CD4-positive, alpha-beta T cell treated with Interferon gamma for 1 hour (primary cell): ENCODE measurements at regions not wholly inside any gene's neighbourhood (a gene's known extent, or its start where the extent isn't known, plus 50 kb on each side); places are given as distances from the start of the nearest gene placed in this dataset.

ENCODE experiments used
- DNase-seq: peaks from one replicate; pipeline ENCODE4 v3.0.0-alpha.2; 2020

DNA sequence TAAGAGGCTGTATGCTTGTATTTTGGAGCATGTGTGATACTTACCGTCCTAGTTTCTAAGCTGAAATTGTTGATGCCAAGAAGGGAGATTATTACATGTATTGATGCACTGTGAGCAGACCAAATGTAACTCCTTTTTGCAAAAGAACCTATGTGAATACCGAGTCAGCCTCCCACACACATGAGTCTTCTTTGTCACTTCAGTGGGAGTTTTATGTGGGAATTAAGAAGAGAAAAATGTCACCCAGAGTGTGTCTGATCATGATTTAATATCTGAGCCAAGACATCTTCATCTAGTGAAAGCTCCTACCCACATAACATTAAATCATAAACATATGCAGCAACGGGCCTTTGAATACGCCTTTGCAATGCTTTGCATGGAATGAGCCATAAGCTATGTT is 380.3 kb upstream of the ACTBL2 start:
- no peak for DNase-seq

GRCh38 chr5:57862471-57862911 is 379.9 kb upstream of the ACTBL2 start:
- no peak for DNase-seq

DNA sequence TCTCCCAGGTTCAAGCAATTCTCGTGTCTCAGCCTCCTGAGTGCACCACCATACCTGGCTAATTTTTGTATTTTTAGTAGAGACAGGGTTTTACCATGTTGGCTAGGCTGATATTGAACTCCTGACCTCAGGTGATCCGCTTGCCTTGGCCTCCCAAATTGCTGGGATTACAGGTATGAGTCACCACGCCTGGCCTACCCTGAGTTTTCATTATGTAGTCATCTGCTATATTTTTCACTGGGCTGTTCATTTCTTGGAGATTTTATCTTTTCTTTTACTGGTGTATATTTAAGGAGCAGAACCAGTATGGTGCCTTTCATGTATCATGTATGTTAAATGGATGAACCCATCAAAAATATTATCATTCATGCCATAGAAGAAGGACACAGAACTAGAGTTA is 377.0 kb upstream of the ACTBL2 start:
- DNase-seq = no peak

- DNase-seq = no peak
These were observed 376.3 kb upstream of the ACTBL2 start for GRCh38 chr5:57858905-57859304.

DNA sequence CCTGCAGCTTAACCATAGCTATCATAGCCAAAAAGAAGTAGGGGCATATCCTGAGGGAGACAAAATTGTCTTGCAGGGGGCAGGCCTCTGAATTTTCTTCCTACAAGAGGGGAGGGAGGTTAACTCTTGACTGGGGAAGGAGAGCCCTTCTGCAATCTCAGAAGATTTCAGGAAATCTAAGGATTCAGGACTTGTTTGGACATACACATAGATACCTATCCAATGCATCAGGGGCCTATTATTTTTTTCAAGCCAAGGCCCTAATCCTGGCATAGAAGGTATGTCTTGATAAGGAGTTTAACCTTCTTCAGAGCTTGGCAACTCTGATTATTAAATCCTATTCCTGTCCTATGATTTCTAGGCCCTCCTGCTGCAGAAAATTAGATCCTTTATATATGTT is 375.1 kb upstream of the ACTBL2 start:
- no peak for DNase-seq

- DNase-seq = no peak
These were observed 373.2 kb upstream of the ACTBL2 start for GRCh38 chr5:57855831-57856230.

- DNase-seq = no peak
These were observed 371.5 kb upstream of the ACTBL2 start for GRCh38 chr5:57853929-57854697.

DNA sequence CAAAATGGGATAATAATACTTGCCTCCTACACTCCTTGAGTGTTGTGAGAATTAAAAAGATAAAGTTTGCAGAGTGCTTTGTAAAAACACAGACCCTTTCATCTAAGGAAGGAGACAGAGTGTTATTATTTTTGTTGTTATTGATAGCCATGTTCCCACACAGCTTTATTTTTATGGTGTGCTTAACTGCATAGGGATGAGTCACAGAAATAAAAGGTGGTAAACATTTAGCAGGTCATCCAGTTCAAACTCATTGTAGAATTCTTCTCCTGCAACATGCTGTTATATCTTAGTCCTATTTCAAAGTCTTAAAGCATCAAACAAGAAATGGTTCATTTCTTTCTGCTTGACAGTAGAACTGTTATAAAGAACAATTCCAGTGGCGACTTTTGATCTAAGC is 367.5 kb upstream of the ACTBL2 start:
- DNase-seq = no peak

DNA sequence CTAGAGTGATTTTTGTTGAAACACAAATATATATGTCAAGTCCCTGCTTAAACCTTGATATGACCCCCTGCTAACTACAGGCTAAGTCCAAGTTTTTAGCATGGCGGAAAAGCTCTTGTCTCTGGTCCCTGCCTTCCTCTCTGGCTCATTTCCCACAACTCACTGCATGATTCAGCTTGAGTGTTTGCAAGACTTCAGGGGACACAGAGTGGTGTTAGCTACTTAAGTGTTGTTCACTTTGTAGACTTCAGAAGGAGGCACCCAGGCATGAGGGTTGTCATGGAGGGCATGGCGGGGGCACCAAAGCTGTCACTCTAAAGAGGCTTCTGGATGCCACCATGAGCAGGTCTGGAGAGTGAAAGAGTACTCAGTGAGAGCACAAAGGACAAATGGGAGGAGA is 362.4 kb upstream of the ACTBL2 start:
- DNase-seq = no peak

- no peak for DNase-seq
These were observed 361.8 kb upstream of the ACTBL2 start for GRCh38 chr5:57844410-57844809.

- DNase-seq = no peak
These were observed 360.4 kb upstream of the ACTBL2 start for GRCh38 chr5:57843059-57843367.

DNA sequence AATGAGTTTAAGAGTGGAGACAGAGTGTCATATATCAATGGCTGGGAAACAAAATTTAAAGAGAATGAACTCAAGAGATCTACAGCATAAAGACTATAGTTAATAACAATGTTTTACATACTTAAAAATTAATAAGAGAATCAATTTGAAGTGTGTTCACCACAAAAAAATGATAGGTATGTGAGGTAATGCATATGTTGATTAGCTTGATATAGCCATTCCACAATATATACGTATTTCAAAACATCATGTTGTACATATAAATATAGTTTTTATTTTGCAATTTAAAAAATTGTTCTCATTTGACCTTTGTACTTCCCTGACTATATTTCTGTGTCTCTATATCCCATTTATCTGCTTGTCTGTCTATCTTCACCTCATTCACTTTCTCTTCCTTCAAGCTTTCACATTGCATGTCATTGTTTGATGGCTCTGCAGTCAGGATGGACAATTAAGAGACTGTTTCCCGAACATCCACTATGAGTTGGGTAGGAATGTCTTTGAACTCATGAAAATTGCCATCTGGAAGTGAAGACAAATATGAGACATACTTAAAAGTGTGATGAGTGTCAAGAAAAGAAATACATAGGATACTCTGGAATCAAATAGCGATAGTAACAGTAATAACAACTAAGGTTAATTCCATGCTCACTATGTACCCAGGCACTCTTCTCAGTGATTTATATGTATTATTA is 359.9 kb upstream of the ACTBL2 start:
- no peak for DNase-seq

DNA sequence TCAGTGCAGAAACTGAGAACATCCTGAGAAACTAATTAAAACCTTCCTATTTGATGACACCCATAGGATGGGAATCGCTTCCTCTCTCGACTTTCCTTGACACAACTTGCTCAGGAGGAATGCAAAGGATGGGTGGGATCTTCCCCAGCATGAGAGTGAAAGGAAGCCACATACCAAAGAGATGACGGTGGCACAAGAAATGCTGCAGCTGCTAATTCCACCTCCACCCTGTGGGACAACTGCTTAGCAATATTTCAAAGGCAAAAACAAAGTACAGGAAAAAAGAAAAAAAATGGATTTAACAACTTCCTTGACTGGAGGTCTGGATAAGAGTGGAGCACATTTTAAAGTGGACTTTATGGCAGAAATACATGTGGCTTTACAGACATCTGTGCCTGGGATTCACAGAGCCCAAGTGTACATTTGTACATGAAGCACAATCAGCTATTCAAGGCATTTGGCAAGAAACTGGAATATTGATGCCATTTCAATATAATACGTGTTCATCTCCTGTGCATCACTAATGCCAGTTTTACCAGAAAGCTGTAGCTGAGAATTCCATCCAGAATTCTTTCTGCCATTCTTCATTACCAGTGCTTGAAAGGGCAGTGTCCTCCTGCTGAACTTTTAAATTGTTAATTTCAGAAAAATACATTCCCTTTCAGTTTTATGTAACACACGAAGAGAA is 359.2 kb upstream of the ACTBL2 start:
- no peak for DNase-seq

DNA sequence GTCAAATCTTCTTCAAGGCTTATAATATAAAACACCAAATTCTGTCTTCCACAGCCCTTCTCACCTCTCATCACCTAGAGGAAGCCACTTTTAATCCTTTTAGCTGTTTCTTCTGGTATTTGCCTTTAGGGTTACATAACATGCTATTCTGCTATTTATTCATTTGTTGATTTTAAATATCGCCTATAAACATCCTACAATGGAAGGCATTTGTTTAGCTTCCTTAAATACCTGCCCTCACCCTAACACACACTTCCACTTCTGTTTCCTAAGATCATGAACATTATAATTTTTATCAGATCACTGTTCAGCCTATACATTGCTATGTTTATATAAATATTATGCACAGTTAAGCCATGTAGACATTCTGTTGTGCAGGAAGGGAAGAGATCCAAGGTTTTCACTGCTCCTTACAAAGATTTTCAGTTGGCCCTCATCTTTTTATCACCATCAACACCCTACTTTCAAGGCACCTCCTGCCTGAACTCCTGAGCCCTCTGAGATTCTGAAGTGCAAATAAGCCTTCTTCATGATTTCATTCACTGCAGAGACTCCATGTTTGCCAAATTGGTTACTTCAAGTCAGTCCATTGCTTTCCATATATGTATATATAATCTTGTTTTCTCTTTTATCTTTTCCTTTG is 356.9 kb upstream of the ACTBL2 start:
- DNase-seq = no peak

DNA sequence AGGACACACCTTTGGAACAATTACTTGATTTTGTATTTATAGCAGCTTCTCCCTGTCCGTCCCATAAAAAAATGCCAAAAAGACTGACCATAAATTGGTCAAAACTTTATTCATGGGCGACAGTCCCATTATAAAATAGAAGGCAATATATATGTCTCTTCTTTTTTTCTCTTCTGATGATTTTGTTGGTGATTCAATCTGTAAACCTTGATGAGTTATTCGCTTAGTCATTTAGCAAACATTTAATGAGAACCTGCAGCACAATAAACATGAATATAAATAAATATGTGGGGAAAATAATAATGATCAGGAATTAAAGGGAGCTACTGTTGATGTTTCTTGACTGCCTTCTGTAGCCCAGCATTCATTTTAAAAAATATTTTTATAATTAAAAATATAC is 356.4 kb upstream of the ACTBL2 start:
- DNase-seq = no peak

DNA sequence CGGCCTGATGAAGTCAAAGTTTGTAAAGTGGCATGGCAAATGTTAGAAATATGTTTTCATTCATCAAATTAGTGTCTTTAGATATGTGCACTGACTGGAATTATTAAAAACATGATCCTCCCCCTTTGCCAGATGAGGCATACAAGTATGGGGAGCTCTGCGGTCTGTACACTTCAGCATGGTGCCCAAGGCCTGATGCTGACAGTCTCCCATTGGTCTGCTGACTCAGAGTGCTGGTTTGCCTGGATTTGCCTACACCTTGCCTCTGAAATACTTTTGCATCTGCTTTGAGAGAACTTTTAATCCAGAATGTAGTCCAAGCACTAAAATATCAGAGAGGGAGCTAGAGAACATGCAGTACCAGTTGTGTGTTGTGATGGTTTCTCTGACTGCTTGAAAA is 354.3 kb upstream of the ACTBL2 start:
- no peak for DNase-seq

DNA sequence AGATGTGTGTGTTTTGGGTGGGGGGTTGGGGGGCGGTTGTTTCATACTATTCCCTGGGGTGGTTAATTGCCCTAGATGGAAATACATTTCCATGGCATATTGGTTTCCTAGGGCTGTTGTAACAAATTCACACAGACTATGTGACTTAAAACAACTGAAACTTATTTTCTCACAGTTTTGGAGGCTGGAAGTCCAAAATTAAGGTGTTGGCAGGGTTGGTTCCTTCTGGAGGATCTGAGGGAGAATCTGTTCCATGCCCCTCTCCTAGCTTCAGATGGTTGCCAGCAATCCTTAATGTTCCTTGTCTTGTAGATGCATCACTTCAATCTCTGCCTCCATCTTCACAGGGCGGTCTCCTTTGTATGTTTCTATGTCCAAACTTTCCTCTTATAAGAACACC is 353.7 kb upstream of the ACTBL2 start:
- no peak for DNase-seq

GRCh38 chr5:57834829-57835608 is 352.4 kb upstream of the ACTBL2 start:
- no peak for DNase-seq

GRCh38 chr5:57833489-57833888 is 350.9 kb upstream of the ACTBL2 start:
- DNase-seq = no peak

DNA sequence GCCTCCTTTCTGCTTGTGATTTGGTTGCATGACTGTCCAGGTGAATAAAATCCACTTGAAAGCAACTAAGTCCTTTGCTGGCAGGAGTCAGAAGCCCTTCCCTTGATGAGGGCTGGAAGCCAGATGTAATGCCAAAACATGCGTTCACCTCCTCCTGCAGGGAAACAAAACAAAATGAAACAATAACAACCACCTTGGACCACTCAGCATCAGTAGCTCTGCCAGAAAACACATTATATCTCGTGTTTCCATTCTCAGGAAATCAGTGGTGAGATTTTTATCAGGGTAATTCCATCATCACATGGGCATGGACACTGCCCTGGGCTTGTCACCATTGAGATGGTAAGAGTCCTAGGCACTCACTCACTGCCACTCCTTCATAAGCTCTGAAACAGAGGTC is 350.3 kb upstream of the ACTBL2 start:
- DNase-seq = no peak

- DNase-seq = no peak
These were observed 349.3 kb upstream of the ACTBL2 start for GRCh38 chr5:57831932-57832331.

- DNase-seq = no peak
These were observed 348.5 kb upstream of the ACTBL2 start for GRCh38 chr5:57831090-57831489.

DNA sequence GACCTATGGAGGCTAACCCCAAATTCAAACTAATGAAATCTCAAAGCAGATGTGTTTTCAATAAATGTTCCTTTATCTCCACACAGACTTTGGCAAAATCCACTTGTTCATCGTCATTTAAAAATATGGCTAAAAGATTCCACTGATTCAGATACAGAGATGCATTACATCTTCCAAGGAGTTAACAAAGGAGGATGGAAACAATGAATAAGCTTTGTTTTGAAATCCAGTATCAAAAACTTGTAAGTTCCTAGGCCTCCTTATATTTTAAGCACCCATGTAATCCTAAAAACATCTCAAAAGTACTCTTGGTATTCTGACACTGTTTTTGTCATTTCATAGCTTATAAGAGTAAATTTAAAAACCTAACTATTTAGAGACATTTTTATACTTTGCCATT is 345.6 kb upstream of the ACTBL2 start:
- no peak for DNase-seq
